Activated B cell treated with CpG ODN at 0.5 μM for 24 hours (primary cell): ENCODE measurements at regions not wholly inside any gene's neighbourhood (a gene's known extent, or its start where the extent isn't known, plus 50 kb on each side); places are given as distances from the start of the nearest gene placed in this dataset.

Experiments used
- ATAC-seq: fragments of 200-7000 bp; cut with Tn5 transposase; one replicate; pipeline ENCODE4 v1.10.0; 2021; ENCODE audit warnings: low read depth, mild to moderate bottlenecking, moderate library complexity
- CTCF ChIA-PET: fragments of 350-600 bp; sonication (Branson Sonifier 250); formaldehyde crosslinking; loops from one replicate; lab custom pipeline; 2021; ENCODE audit warnings: antibody characterized with exemption; lab: Charles Lee
- POLR2A ChIA-PET: fragments of 350-600 bp; sonication (Branson Sonifier 250); formaldehyde crosslinking; loops from one replicate; lab custom pipeline; 2021; ENCODE audit warnings: antibody characterized with exemption; lab: Charles Lee
- DNase-seq: peaks from one replicate; pipeline ENCODE4 v3.0.0; 2022
- H3K27ac Mint-ChIP-seq: one replicate; pipeline ENCODE4 v1.8.0; 2020; ENCODE audit warnings: mixed read lengths
- H3K27me3 Mint-ChIP-seq: one replicate; pipeline ENCODE4 v1.8.0; 2021; ENCODE audit warnings: mixed read lengths
- H3K36me3 Mint-ChIP-seq: one replicate; pipeline ENCODE4 v1.8.0; 2021; ENCODE audit warnings: low read depth, mixed read lengths
- H3K4me1 Mint-ChIP-seq: one replicate; pipeline ENCODE4 v1.8.0; 2021; ENCODE audit warnings: mixed read lengths
- H3K4me3 Mint-ChIP-seq: one replicate; pipeline ENCODE4 v1.8.0; 2020; ENCODE audit warnings: mild to moderate bottlenecking, mixed read lengths
- H3K9me3 Mint-ChIP-seq: one replicate; pipeline ENCODE4 v1.8.0; 2020; ENCODE audit warnings: mixed read lengths
- CTCF ChIP-seq: fragments of 200-600 bp; IDR thresholded peaks from one replicate; pipeline ENCODE4 v1.8.0; 2022; ENCODE audit warnings: antibody characterized with exemption, mild to moderate bottlenecking
- intact Hi-C: fragments of 100-400 bp; cut with micrococcal nuclease; formaldehyde crosslinking; loops from one replicate; pipeline ENCODE4 v1.15.1; 2024

- Mint-ChIP-seq H3K4me3 (no peak overlapping the region), H3K9me3 (peaks cover 9% of the 10 kb centered on the region), H3K36me3 (no peaks in the 10 kb centered on the region), H3K27me3 (peaks cover 10% of the 10 kb centered on the region), H3K27ac (no peak overlapping the region), H3K4me1 (no peaks in the 10 kb centered on the region)
- CTCF ChIA-PET = no interaction called here
- POLR2A ChIA-PET = no interaction called here
- intact Hi-C loops = no loop called here
- no peak for TF ChIP-seq CTCF
- no peak for ATAC-seq
- DNase-seq = no peak
Measured at GRCh38 chr14:104341532-104342434, 203.4 kb downstream of the KIF26A start.

DNA sequence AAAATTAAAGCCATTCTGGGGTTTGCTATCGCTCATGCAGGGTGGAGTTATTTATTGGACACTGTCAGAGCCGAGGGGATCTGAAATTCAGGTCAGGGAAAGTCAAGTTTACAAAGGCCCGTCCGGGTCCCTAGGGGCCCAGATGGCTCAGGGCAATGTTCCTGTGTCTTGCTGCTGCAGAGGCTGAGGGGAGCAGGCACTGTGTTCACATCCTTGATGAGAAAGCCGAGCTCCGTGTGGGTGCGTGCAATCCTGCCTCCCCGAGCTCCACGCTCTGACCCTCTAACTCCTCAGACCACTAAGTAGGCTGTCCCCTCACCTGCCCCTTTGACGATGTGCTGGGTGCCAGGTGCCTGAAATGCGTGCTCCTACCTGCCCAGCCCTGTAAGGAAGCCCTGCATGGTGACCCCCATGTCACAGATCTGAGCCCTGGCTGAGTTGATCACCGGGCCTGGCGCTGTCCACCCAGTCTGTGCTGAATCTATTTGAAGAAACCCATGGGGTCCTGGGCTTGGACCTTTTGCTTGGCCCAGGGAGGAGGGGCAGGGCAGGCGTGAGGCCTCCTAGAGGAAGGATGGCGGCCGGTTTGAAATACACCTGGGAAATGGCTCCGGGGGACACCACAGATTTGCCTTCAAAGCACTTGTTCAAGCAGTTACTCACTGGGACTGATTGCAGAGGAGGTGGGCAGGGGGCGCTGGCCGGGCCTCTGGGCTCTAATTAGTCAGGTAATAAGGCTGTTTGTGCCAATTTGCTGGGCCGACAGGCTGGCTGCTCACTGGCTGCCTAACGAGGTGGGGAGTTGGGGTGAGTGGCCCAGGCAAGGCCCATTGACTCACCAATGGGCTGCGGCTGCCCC, 204.3 kb downstream of the KIF26A start:
- Mint-ChIP-seq H3K27ac (no peak overlapping the region), H3K36me3 (no peaks in the 10 kb centered on the region), H3K9me3 (peaks cover 9% of the 10 kb centered on the region), H3K27me3 (peaks cover 10% of the 10 kb centered on the region), H3K4me3 (no peak overlapping the region), H3K4me1 (no peaks in the 10 kb centered on the region)
- TF ChIP-seq CTCF = no peak
- intact Hi-C loops = no loop called here
- CTCF ChIA-PET = no interaction called here
- DNase-seq (no peak), ATAC-seq (no peak)
- POLR2A ChIA-PET = no interaction called here

DNA sequence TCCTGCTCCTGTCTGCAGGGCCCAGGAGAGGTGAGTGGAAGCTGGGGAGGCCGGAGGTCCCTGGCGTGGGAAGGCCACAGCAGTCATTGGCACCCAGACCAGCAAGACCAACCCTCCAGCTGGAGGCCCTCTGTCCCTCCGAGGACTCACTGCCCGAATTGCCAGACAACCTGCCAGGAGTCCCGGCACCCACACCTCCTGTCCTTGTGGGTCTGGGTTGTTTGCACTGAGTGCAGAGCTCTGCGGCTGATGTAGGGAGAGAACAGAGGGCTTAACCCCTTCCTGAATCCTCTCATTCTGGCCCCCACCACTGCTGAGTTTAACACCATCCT, 204.9 kb downstream of the KIF26A start:
- no peak for DNase-seq
- CTCF ChIA-PET = no interaction called here
- H3K27ac Mint-ChIP-seq = no peak overlapping the region
- intact Hi-C loops = no loop called here
- POLR2A ChIA-PET = no interaction called here
- peaks cover 10% of the 10 kb centered on the region for H3K27me3 Mint-ChIP-seq
- no peaks in the 10 kb centered on the region for H3K4me1 Mint-ChIP-seq
- TF ChIP-seq CTCF = no peak
- H3K9me3 Mint-ChIP-seq = peaks cover 13% of the 10 kb centered on the region
- no peaks in the 10 kb centered on the region for H3K36me3 Mint-ChIP-seq
- no peak for ATAC-seq
- no peak overlapping the region for H3K4me3 Mint-ChIP-seq

DNA sequence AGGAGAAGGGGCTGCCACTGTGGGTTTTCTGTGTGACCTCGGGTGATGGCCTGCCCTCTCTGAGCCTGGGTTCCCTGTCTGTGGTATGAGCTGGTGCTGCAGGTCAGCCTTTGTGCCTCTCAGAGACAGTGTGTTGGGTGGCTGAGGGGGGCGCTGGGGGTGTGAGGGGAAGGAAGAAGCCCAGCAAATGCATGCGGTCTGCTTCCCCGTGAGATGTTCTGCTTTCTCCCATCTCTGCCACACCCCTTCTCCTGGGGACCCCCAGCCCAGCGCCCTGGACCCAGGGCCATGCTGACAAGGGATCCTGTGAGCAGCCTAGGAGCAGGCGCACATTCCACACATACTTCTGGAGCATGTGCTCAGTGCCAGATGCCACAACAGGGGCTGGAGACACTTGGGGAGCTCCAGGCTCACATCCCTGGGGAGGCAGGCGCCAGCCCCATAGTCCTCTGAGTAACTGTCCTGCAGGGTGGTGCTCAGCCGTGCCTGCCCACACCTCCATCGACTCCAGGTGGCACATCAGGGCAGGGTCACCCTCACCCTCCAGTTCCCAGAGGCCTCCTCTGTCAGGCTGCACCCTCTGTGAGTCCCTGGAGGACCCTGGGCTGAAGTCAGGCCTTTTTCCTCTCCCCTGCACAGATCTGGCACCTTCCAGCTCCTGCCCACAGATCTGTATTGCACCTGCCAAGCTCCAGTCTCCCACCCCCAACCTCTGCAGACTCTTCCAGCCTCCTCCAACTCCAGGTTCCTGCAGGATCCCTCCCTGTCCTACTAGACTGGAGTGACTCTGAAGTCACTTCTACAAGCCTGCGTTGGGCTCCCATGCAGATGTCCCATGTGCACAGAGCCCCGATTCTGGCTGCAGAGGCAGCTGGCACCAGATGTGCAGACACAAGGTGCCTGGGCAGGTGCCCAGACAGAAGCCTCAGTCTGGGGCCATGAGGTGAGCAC, 205.6 kb downstream of the KIF26A start:
- DNase-seq (no peak), ATAC-seq (no peak)
- no peaks in the 10 kb centered on the region for H3K36me3 Mint-ChIP-seq
- no peaks in the 10 kb centered on the region for H3K4me1 Mint-ChIP-seq
- H3K4me3 Mint-ChIP-seq = no peak overlapping the region
- intact Hi-C loops = no loop called here
- POLR2A ChIA-PET = no interaction called here
- H3K9me3 Mint-ChIP-seq = peaks cover 9% of the 10 kb centered on the region
- H3K27me3 Mint-ChIP-seq = peaks cover 10% of the 10 kb centered on the region
- no peak overlapping the region for H3K27ac Mint-ChIP-seq
- CTCF ChIA-PET = no interaction called here
- TF ChIP-seq CTCF = no peak
